OCI-LY7 (cell line): ENCODE measurements at regions not wholly inside any gene's neighbourhood (a gene's known extent, or its start where the extent isn't known, plus 50 kb on each side); places are given as distances from the start of the nearest gene placed in this dataset.

Experiments
- EZH2phosphoT487 ChIP-seq: fragments of 200-600 bp; sonication (generic); IDR thresholded peaks from 2 replicates; pipeline ENCODE4 v1.6.1; 2018; ENCODE audit warnings: low read depth, borderline replicate concordance, mild to moderate bottlenecking, mixed run types, antibody characterized with exemption, low read length, moderate library complexity, mixed read lengths
- TF ChIP-seq, protein P1 (sequence below): fragments of 200-600 bp; sonication (generic); conservative IDR thresholded peaks from 2 replicates; pipeline ENCODE4 v1.5.1; 2014; ENCODE audit warnings: mild to moderate bottlenecking, antibody characterized with exemption, low read length, moderate library complexity, mixed read lengths

DNA sequence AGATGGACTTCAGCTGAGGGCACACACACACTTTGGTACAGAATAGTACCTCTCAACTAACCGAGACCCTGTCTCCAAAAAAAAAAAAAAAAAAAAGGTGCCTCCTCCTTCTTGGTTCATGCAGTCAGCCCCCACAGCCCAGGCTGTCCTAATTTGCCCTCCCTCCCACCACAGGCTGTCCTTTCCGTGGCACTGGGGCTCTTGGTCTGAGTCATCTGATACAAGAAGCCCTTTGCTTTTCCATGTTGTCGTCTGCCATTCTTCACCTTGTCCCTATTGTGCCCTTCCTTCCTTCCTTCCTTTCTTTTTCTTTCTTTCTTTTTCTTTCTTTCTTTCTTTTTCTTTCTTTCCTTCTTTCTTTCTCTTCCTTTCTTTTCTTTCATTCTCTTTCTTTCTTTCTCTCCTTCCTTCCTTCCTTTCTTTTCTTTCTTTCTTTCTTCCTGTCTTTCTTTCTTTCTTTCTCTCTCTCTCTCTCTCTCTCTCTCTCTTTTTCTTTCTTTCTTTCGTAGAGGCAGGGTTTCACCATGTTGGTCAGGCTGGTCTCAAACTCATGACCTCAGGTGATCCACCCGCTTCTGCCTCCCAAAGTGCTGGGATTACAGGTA lies 96.0 kb upstream of the IKZF1 start:
- TF ChIP-seq, protein P1, sequence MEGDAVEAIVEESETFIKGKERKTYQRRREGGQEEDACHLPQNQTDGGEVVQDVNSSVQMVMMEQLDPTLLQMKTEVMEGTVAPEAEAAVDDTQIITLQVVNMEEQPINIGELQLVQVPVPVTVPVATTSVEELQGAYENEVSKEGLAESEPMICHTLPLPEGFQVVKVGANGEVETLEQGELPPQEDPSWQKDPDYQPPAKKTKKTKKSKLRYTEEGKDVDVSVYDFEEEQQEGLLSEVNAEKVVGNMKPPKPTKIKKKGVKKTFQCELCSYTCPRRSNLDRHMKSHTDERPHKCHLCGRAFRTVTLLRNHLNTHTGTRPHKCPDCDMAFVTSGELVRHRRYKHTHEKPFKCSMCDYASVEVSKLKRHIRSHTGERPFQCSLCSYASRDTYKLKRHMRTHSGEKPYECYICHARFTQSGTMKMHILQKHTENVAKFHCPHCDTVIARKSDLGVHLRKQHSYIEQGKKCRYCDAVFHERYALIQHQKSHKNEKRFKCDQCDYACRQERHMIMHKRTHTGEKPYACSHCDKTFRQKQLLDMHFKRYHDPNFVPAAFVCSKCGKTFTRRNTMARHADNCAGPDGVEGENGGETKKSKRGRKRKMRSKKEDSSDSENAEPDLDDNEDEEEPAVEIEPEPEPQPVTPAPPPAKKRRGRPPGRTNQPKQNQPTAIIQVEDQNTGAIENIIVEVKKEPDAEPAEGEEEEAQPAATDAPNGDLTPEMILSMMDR, result no peak
- TF ChIP-seq EZH2phosphoT487, result no peak
